Chondrocyte (in vitro differentiated cells): ENCODE measurements at regions not wholly inside any gene's neighbourhood (a gene's known extent, or its start where the extent isn't known, plus 50 kb on each side); places are given as distances from the start of the nearest gene placed in this dataset.

Source experiments
- DNase-seq: peaks from one replicate; pipeline ENCODE4 v3.0.0; 2021; ENCODE audit warnings: mixed read lengths, low spot score
- H3K27ac Mint-ChIP-seq: one replicate; pipeline ENCODE4 v1.8.0; 2021; ENCODE audit warnings: mild to moderate bottlenecking, moderate library complexity, mixed read lengths; ENCODE audit not compliant: unreplicated experiment
- H3K27me3 Mint-ChIP-seq: 2 replicates; pipeline ENCODE4 v1.8.0; 2021; ENCODE audit warnings: low read depth, mixed read lengths
- H3K36me3 Mint-ChIP-seq: 2 replicates; pipeline ENCODE4 v1.8.0; 2021; ENCODE audit warnings: low read depth, mixed read lengths
- H3K4me1 Mint-ChIP-seq: 2 replicates; pipeline ENCODE4 v1.8.0; 2021; ENCODE audit warnings: low read depth, mild to moderate bottlenecking, mixed read lengths
- H3K4me3 Mint-ChIP-seq: one replicate; pipeline ENCODE4 v1.8.0; 2021; ENCODE audit warnings: mild to moderate bottlenecking, moderate library complexity, mixed read lengths; ENCODE audit not compliant: unreplicated experiment
- H3K9me3 Mint-ChIP-seq: 2 replicates; pipeline ENCODE4 v1.8.0; 2021; ENCODE audit warnings: low read depth, mixed read lengths
- TF ChIP-seq, protein P1 (sequence below): fragments of 200-600 bp; sonication (generic); IDR thresholded peaks from 2 replicates; pipeline ENCODE4 v1.5.0; 2021; ENCODE audit warnings: antibody characterized with exemption, mild to moderate bottlenecking, moderate library complexity

DNA sequence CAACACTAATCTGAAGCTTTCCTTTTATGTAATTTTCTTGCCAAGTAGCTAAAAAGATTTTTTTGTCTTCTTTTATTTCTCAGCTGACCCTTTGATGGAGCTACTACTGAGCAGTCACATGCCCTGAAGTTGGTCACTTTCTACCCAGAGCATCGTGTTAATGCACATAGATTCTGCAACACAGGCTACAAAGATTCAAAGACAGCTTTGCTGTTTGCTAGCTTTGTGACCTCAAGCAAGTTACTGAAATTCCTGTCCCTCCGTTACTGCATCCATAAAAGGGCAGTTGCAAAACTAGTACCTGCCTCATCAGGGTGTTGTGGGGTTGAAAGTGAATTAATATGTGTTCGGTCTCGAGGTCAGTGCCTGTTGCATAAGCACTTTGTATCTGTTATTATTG is 179.9 kb downstream of the GAS1 start:
- Mint-ChIP-seq H3K9me3 (peaks cover 6% of the 10 kb centered on the region), H3K27me3 (no peaks in the 10 kb centered on the region), H3K36me3 (no peaks in the 10 kb centered on the region), H3K27ac (no peak overlapping the region), H3K4me1 (peaks cover 6% of the 10 kb centered on the region), H3K4me3 (no peak overlapping the region)
- DNase-seq = no peak
- TF ChIP-seq, protein P1, sequence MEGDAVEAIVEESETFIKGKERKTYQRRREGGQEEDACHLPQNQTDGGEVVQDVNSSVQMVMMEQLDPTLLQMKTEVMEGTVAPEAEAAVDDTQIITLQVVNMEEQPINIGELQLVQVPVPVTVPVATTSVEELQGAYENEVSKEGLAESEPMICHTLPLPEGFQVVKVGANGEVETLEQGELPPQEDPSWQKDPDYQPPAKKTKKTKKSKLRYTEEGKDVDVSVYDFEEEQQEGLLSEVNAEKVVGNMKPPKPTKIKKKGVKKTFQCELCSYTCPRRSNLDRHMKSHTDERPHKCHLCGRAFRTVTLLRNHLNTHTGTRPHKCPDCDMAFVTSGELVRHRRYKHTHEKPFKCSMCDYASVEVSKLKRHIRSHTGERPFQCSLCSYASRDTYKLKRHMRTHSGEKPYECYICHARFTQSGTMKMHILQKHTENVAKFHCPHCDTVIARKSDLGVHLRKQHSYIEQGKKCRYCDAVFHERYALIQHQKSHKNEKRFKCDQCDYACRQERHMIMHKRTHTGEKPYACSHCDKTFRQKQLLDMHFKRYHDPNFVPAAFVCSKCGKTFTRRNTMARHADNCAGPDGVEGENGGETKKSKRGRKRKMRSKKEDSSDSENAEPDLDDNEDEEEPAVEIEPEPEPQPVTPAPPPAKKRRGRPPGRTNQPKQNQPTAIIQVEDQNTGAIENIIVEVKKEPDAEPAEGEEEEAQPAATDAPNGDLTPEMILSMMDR = no peak

GRCh38 chr9:86766912-86767311 is 180.4 kb downstream of the GAS1 start:
- no peak for DNase-seq
- no peak overlapping the region for H3K4me3 Mint-ChIP-seq

GRCh38 chr9:86766511-86766910 is 180.8 kb downstream of the GAS1 start:
- Mint-ChIP-seq H3K9me3 (peaks cover 6% of the 10 kb centered on the region), H3K4me1 (peaks cover 6% of the 10 kb centered on the region), H3K27me3 (no peaks in the 10 kb centered on the region), H3K36me3 (no peaks in the 10 kb centered on the region), H3K4me3 (no peak overlapping the region), H3K27ac (no peak overlapping the region)
- TF ChIP-seq, protein P1 = no peak
- DNase-seq = no peak

More at GRCh38 chr9:86766912-86767311, 180.4 kb downstream of the GAS1 start:
- H3K27ac Mint-ChIP-seq = no peak overlapping the region
- H3K9me3 Mint-ChIP-seq = peaks cover 6% of the 10 kb centered on the region
- H3K36me3 Mint-ChIP-seq = no peaks in the 10 kb centered on the region
- H3K27me3 Mint-ChIP-seq = no peaks in the 10 kb centered on the region
- H3K4me1 Mint-ChIP-seq = peaks cover 6% of the 10 kb centered on the region
- TF ChIP-seq, protein P1 = no peak

DNA sequence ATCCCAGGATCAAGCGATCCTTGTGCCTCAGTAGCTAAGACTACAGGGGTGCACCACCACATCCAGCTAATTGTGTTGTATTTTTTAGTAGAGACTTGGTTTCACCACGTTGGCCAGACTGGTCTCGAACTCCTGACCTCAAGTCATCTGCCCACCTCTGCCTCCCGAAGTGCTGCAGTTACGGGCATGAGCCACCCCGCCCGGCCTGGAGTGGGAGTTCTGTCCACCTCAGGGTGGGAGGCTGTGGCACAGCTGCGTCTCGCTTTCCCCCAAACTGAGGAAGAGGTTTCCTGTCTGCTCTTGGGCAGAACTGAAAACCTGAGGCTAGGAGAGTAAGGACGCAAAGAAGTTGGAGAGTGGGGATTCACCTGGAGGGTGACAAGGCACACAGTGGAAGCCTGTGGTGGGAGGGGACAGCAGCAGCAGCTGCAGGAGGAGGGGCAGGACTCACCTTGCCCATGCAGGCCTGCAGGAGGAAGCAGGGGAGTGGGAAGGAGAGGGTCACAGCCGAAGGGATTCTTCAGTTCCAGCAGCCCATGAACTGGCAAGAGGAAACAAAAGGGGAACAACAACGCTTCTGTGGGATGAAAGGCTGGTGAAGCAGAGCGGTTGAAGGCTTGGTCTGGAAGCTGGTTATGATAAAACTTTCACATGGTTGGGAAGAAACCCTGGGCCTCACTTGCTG is 181.4 kb downstream of the GAS1 start:
- peaks cover 6% of the 10 kb centered on the region for H3K9me3 Mint-ChIP-seq
- peaks cover 6% of the 10 kb centered on the region for H3K4me1 Mint-ChIP-seq
- H3K36me3 Mint-ChIP-seq = no peaks in the 10 kb centered on the region
- H3K27ac Mint-ChIP-seq = no peak overlapping the region
- TF ChIP-seq, protein P1 = no peak
- DNase-seq = no peak
- no peak overlapping the region for H3K4me3 Mint-ChIP-seq
- no peaks in the 10 kb centered on the region for H3K27me3 Mint-ChIP-seq

- no peaks in the 10 kb centered on the region for H3K27me3 Mint-ChIP-seq
- H3K4me1 Mint-ChIP-seq = peaks cover 6% of the 10 kb centered on the region
- TF ChIP-seq, protein P1 = no peak
- H3K27ac Mint-ChIP-seq = no peak overlapping the region
- H3K4me3 Mint-ChIP-seq = no peak overlapping the region
- peaks cover 6% of the 10 kb centered on the region for H3K9me3 Mint-ChIP-seq
- H3K36me3 Mint-ChIP-seq = no peaks in the 10 kb centered on the region
- DNase-seq = no peak
Measured at GRCh38 chr9:86764671-86765343, 182.5 kb downstream of the GAS1 start.
